C4-2B (cell line): ENCODE measurements at regions not wholly inside any gene's neighbourhood (a gene's known extent, or its start where the extent isn't known, plus 50 kb on each side); places are given as distances from the start of the nearest gene placed in this dataset.

ENCODE experiments used
- CTCF ChIP-seq: fragments of 450-650 bp; conservative IDR thresholded peaks from 2 replicates; pipeline ENCODE4 v1.5.1; 2017; ENCODE audit warnings: mild to moderate bottlenecking
- ZFX ChIP-seq: fragments of 450-650 bp; IDR thresholded peaks from 2 replicates; pipeline ENCODE4 v1.6.1; 2017

DNA sequence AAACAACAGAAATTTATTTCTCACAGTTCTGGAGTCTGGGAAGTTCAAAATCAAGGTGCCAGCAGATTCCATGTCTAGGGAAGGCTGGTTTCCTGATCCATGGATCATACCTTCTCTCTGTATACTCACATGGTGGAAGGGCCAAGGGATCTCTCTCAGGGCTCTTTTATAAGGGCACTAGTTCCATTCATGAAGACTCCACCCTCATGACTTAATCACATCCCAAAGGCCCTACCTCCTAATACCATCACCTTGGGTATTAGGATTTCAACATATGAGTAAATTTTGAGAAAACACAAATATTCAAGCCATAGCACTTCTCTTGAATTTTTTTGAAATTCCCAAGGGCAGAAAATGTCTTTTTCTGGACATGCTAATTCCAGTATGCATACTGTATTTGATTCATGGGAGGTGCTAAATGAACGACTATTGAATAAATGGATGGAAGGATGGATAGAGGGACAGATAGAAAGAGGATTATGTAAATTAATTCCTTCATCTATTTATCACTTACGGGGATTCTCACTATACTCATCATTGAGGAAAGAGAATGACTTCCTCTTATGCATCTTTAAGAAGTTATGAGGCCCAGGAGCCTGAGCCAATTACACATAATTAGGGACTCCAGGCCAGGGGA is 182.8 kb downstream of the NRIP1 start:
- TF ChIP-seq CTCF (no peak), ZFX (no peak)
